Glutamatergic neuron (in vitro differentiated cells): ENCODE measurements at regions not wholly inside any gene's neighbourhood (a gene's known extent, or its start where the extent isn't known, plus 50 kb on each side); places are given as distances from the start of the nearest gene placed in this dataset.

Source experiments
- DNase-seq: peaks from one replicate; pipeline ENCODE4 v3.0.0; 2022
- H3K27ac Mint-ChIP-seq: one replicate; pipeline ENCODE4 v1.8.0; 2020; ENCODE audit warnings: mild to moderate bottlenecking, mixed read lengths, inconsistent platforms; ENCODE audit not compliant: unreplicated experiment
- H3K27me3 Mint-ChIP-seq: one replicate; pipeline ENCODE4 v1.8.0; 2020; ENCODE audit warnings: mild to moderate bottlenecking, moderate library complexity, mixed read lengths, inconsistent platforms; ENCODE audit not compliant: unreplicated experiment
- H3K36me3 Mint-ChIP-seq: one replicate; pipeline ENCODE4 v1.8.0; 2020; ENCODE audit warnings: mild to moderate bottlenecking, mixed read lengths, inconsistent platforms; ENCODE audit not compliant: unreplicated experiment
- H3K4me1 Mint-ChIP-seq: one replicate; pipeline ENCODE4 v1.8.0; 2020; ENCODE audit warnings: mild to moderate bottlenecking, low read depth, mixed read lengths, inconsistent platforms; ENCODE audit not compliant: unreplicated experiment
- H3K4me3 Mint-ChIP-seq: one replicate; pipeline ENCODE4 v1.8.0; 2020; ENCODE audit warnings: mild to moderate bottlenecking, mixed read lengths, inconsistent platforms; ENCODE audit not compliant: unreplicated experiment
- H3K9me3 Mint-ChIP-seq: one replicate; pipeline ENCODE4 v1.8.0; 2020; ENCODE audit warnings: mild to moderate bottlenecking, moderate library complexity, mixed read lengths, inconsistent platforms; ENCODE audit not compliant: unreplicated experiment
- TF ChIP-seq, protein P1 (sequence below): fragments of 200-600 bp; sonication (generic); IDR thresholded peaks from one replicate; pipeline ENCODE4 v1.5.0; 2021; ENCODE audit not compliant: partially characterized antibody, unreplicated experiment

DNA sequence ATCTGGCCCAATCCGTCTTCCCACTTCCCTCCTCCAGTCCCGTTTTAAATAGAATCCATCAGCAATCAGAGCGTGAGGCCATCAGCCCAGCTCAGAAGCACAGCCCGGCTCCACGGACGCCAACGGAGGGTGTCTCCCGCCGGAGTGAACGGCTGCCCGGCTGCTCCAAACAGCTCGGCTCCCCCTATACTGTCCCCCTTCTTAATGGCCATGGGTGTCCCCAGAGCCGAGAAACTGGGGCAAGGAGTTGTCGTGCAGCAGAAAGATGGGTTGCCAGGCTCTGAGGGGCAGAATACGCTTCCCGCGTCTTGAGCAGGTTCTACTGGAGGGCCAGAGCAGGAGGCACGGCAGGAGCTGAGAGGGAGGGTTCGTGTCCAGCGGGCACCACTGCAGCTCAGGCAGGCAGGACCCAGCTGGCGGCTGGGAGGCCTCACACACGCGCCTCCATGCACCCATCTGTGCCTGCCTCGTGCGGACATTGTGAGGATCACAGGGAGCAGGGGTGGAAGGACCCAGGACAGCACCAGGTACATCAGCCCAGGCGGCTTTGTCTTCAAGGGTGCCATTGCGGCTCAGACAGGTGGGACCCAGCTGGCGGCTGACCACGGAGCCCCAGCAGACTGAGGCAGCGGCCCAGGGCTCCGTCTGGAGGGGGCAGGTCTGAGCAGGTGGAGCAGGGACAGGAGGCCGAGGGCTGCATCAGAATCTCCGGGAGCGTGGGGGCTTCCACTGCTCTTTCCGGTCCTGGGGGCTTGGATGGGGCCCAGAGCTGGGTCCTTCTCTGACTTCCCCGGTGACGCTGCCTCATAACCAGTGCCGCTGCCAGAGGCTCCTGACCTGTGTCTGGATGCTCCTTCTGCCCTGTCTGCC lies 882.7 kb downstream of the BRD1 start:
- Mint-ChIP-seq H3K4me1 (no peaks in the 10 kb centered on the region), H3K27me3 (peaks cover 11% of the 10 kb centered on the region), H3K36me3 (no peaks in the 10 kb centered on the region), H3K4me3 (no peak overlapping the region), H3K9me3 (peaks cover 30% of the 10 kb centered on the region), H3K27ac (peak overlapping the region; percentile 64)
- TF ChIP-seq, protein P1, sequence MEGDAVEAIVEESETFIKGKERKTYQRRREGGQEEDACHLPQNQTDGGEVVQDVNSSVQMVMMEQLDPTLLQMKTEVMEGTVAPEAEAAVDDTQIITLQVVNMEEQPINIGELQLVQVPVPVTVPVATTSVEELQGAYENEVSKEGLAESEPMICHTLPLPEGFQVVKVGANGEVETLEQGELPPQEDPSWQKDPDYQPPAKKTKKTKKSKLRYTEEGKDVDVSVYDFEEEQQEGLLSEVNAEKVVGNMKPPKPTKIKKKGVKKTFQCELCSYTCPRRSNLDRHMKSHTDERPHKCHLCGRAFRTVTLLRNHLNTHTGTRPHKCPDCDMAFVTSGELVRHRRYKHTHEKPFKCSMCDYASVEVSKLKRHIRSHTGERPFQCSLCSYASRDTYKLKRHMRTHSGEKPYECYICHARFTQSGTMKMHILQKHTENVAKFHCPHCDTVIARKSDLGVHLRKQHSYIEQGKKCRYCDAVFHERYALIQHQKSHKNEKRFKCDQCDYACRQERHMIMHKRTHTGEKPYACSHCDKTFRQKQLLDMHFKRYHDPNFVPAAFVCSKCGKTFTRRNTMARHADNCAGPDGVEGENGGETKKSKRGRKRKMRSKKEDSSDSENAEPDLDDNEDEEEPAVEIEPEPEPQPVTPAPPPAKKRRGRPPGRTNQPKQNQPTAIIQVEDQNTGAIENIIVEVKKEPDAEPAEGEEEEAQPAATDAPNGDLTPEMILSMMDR, result no peak
- no peak for DNase-seq

GRCh38 chr22:48944433-48944750 lies 883.3 kb downstream of the BRD1 start:
- DNase-seq, result no peak
- Mint-ChIP-seq H3K4me3 (no peak overlapping the region), H3K4me1 (no peaks in the 10 kb centered on the region), H3K36me3 (no peaks in the 10 kb centered on the region), H3K27ac (no peak overlapping the region), H3K9me3 (peaks cover 28% of the 10 kb centered on the region), H3K27me3 (peaks cover 8% of the 10 kb centered on the region)
- TF ChIP-seq, protein P1, result no peak

DNA sequence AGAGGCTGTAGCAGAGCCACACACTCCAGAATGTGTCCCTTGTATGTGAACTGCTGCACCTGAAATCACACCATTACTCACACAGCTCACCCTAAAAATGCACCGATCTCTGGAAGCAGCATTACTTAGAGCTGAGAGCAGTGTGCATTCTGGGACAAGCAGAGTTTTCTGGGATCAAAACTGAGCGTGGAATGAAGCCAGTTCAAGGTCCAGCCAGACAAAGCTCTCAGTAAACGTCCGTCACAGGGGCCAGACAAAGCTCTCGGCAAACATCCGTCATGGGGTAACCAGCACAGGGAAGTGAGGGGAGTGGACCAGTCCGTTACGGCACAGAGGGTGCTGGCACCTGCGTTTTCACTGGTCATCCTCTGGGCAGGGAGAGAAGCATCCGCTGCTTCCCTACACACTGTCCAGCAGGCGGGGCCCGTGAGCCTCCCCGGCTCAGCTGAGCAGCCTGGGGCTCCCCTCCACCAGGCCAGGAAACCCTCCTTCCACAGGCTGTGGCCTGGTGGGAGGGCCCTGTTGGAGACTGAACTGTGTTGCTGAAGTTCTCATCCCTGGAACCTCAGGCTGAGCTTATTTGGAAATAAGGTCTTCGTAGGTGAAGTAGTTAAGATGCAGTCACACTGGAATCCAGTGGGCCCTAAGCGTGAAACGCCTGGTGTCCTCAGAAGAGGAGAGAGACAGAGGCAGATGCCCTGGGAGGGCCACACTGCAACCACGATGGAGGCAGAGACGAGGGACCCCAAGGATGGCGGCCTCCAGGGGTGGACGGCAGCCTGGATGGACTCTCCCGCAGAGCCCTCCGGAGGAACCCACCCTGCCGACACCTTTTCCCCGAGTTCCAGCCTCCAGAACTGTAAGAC lies 883.9 kb downstream of the BRD1 start:
- no peak for DNase-seq

DNA sequence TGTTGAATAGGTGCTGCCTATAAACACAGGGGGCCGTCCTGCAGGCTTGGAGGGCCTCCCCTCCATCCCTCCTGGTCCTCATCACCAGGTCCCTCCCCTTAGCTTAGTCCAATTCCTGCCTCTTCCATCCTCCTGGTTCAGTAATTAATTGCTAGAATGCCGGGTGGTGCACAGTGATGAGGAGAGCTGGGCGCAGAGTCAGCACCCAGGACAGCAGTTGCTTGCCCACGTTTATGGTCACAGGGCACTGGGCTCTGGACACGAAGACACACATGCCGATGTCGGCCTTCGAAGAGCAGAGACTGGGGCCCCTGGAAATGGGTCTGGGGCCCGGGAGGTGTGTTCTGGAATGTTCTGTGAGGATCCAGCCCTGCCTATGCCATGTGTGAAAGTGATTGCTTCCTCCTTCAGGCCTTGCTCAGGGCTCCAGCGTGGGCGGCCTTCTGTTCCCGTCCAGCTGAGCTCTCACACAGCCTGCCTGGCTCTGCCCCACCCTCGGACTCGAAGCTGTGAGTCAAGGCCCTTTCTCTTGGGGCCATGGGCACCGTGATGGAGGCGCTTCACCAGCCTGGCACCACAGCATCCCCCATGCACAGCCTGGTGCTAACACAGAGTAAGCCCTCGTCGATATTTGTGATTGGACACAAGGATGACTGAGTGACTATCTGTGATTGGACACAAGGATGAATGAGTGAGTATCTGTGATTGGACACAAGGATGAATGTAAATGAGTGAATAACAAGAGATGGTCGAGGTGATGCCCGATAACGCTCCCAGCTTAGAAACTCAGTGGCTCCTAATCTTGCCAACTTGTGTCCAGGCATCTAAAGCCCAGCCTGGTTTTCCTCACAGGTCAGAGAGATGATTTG lies 884.7 kb downstream of the BRD1 start:
- Mint-ChIP-seq H3K4me1 (no peaks in the 10 kb centered on the region), H3K4me3 (no peak overlapping the region), H3K27ac (no peak overlapping the region), H3K9me3 (peaks cover 32% of the 10 kb centered on the region), H3K27me3 (peaks cover 8% of the 10 kb centered on the region), H3K36me3 (peaks cover 5% of the 10 kb centered on the region)
- TF ChIP-seq, protein P1, result no peak
- DNase-seq, result no peak

More for the DNA sequence above, 883.9 kb downstream of the BRD1 start:
- Mint-ChIP-seq H3K27me3 (peaks cover 8% of the 10 kb centered on the region), H3K36me3 (no peaks in the 10 kb centered on the region), H3K27ac (no peak overlapping the region), H3K4me3 (no peak overlapping the region), H3K9me3 (peaks cover 27% of the 10 kb centered on the region), H3K4me1 (no peaks in the 10 kb centered on the region)
- TF ChIP-seq, protein P1, result no peak
